Upper lobe of left lung (tissue), 4 donors: ENCODE measurements at regions not wholly inside any gene's neighbourhood (a gene's known extent, or its start where the extent isn't known, plus 50 kb on each side); places are given as distances from the start of the nearest gene placed in this dataset.

ENCODE experiments used
- POLR2A ChIP-seq, 4 donors: fragments of 450-650 bp; IDR thresholded peaks; one replicate each; pipeline ENCODE4 v1.5.1; 2016 to 2017; ENCODE audit warnings: antibody characterized with exemption in 4 of 4, mild to moderate bottlenecking in 2 of 4
- TF ChIP-seq, protein P1 (sequence below), 6 experiments: fragments of 450-650 bp in 4 of 6; fragments of 200-600 bp in 2 of 6; sonication (generic) in 2 of 6; IDR thresholded peaks; one replicate each; pipeline ENCODE4 v1.5.1; 2016 to 2019; ENCODE audit warnings: antibody characterized with exemption in 6 of 6

DNA sequence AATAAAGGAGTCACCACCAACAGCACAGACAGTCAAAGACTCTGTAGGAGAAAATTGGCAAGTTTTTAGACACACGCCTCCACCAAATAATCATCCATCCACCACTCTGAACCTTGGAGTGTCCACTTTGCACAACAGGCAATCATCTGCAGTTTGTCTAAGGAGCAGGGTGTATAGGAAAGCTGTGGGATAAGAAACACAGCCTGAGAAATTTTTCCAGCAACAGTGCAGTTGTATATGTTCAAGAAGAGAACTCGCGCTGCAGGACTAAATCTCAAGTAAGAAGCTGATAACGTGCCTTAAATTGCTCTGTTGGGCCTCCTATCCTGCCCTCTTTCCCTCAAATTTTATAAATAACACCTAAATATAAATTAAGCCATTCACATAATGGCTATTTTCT lies 136.7 kb upstream of the PPARGC1A start:
- no peak for TF ChIP-seq POLR2A (IDR thresholded peaks at IDR 0.05)
- TF ChIP-seq, protein P1, sequence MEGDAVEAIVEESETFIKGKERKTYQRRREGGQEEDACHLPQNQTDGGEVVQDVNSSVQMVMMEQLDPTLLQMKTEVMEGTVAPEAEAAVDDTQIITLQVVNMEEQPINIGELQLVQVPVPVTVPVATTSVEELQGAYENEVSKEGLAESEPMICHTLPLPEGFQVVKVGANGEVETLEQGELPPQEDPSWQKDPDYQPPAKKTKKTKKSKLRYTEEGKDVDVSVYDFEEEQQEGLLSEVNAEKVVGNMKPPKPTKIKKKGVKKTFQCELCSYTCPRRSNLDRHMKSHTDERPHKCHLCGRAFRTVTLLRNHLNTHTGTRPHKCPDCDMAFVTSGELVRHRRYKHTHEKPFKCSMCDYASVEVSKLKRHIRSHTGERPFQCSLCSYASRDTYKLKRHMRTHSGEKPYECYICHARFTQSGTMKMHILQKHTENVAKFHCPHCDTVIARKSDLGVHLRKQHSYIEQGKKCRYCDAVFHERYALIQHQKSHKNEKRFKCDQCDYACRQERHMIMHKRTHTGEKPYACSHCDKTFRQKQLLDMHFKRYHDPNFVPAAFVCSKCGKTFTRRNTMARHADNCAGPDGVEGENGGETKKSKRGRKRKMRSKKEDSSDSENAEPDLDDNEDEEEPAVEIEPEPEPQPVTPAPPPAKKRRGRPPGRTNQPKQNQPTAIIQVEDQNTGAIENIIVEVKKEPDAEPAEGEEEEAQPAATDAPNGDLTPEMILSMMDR (IDR thresholded peaks at IDR 0.05), result no peak
